Panc1 (cell line): ENCODE measurements at regions not wholly inside any gene's neighbourhood (a gene's known extent, or its start where the extent isn't known, plus 50 kb on each side); places are given as distances from the start of the nearest gene placed in this dataset.
A peak's percentile ranks its signal among the peaks of the same experiment; 100 is the strongest.

Experiments
- ATAC-seq: fragments of 200-7000 bp; cut with Tn5 transposase; 2 replicates; pipeline ENCODE4 v1.9.1; 2020; ENCODE audit warnings: mild to moderate bottlenecking, moderate library complexity
- BruUV-seq: library from RNA; stranded (reverse); fragments of 400-500 nt; replicated peaks from 2 replicates; lab custom pipeline; 2021; lab: Mats Ljungman, UMichigan
- CTCF ChIA-PET: fragments of 300-600 bp; sonication (Branson Sonifier 250); formaldehyde crosslinking; loops from one replicate; lab custom pipeline; 2022; ENCODE audit warnings: antibody characterized with exemption; lab: Charles Lee
- POLR2A ChIA-PET: fragments of 300-600 bp; sonication (Branson Sonifier 250); formaldehyde crosslinking; loops from one replicate; lab custom pipeline; 2022; ENCODE audit warnings: antibody characterized with exemption; lab: Charles Lee
- DNase-seq: peaks from one replicate; pipeline ENCODE4 v3.0.0-alpha.2; 2010; ENCODE audit warnings: low read depth, low spot score
- H3K27ac ChIP-seq: 2 replicates; pipeline ENCODE4 v1.5.1; 2011; ENCODE audit warnings: mild to moderate bottlenecking, low read length, inconsistent platforms
- H3K27me3 ChIP-seq: fragments of 200-500 bp; sonication (Bioruptor generic); 2 replicates; pipeline ENCODE4 v1.6.0; 2014; ENCODE audit warnings: low read length, inconsistent platforms; ENCODE audit not compliant: control insufficient read depth, insufficient read depth
- H3K36me3 ChIP-seq: fragments of 200-500 bp; sonication (Bioruptor generic); 2 replicates; pipeline ENCODE4 v1.5.1; 2014; ENCODE audit warnings: inconsistent platforms, mild to moderate bottlenecking, low read length, moderate library complexity; ENCODE audit not compliant: control insufficient read depth, insufficient read depth
- H3K4me1 ChIP-seq: 2 replicates; pipeline ENCODE4 v1.5.1; 2011; ENCODE audit warnings: inconsistent platforms, mild to moderate bottlenecking, low read length, moderate library complexity; ENCODE audit not compliant: control insufficient read depth, insufficient read depth
- H3K4me3 ChIP-seq, 2 experiments: 2 replicates each; pipeline ENCODE4 v1.5.1; 2011 to 2012; ENCODE audit warnings: low read depth in 2 of 2, low read length in 2 of 2, mild to moderate bottlenecking in 2 of 2, inconsistent platforms in 1 of 2, moderate library complexity in 1 of 2
- H3K9me3 ChIP-seq: fragments of 200-500 bp; sonication (Bioruptor generic); 2 replicates; pipeline ENCODE4 v1.5.1; 2014; ENCODE audit warnings: low read depth, mild to moderate bottlenecking, inconsistent platforms, low read length, moderate library complexity; ENCODE audit not compliant: control insufficient read depth, insufficient read depth
- POLR2AphosphoS5 ChIP-seq: IDR thresholded peaks from 2 replicates; pipeline ENCODE4 v1.6.1; 2012; ENCODE audit warnings: mild to moderate bottlenecking, low read depth, low read length, moderate library complexity
- SIN3A ChIP-seq: IDR thresholded peaks from 2 replicates; pipeline ENCODE4 v1.6.1; 2012; ENCODE audit warnings: low read depth, mild to moderate bottlenecking, low read length, moderate library complexity, borderline replicate concordance; ENCODE audit not compliant: insufficient read depth
- TCF7L2 ChIP-seq: IDR thresholded peaks from 2 replicates; pipeline ENCODE4 v1.6.1; 2011; ENCODE audit warnings: mild to moderate bottlenecking, low read depth, low read length, inconsistent platforms
- in situ Hi-C: cut with HindIII; loops from 2 replicates; pipeline ENCODE4 v1.10.0; 2016; ENCODE audit warnings: low sequenced_read_pairs, low pct_unique_long_range_greater_than_20kb
- intact Hi-C: fragments of 100-400 bp; cut with micrococcal nuclease; formaldehyde crosslinking; loops from one replicate; pipeline ENCODE4 v1.10.0; 2022; ENCODE audit not compliant: unreplicated experiment
- TF ChIP-seq, protein P1 (sequence below): fragments of 450-650 bp; IDR thresholded peaks from 2 replicates; pipeline ENCODE4 v1.5.1; 2017; ENCODE audit warnings: mild to moderate bottlenecking
- TF ChIP-seq, protein P2 (sequence below), 2 experiments: IDR thresholded peaks; 2 replicates each; pipeline ENCODE4 v1.6.1; 2011 to 2012; ENCODE audit warnings: low read depth in 2 of 2, control low read depth in 1 of 2, low read length in 1 of 2, mild to moderate bottlenecking in 1 of 2, moderate library complexity in 1 of 2; ENCODE audit not compliant: insufficient read depth in 1 of 2

DNA sequence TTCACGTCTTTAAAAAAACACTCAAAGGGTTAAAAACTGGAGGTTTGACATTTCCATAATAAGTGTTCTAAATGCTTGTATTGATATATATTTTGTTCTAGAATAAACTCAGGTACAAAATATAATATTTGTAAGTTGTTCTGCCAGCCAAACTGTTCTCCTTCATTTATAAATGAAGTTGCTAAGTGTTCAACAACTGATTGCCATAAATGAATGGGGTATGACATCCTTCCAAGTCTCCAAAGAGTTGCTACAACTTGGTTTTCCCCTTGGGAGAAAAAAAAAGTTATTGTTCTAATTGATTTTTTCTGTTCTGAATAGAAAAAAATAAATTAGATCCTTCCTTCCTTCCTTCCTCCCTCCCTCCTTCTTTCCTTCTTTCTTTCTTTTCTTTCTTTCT, 65.4 kb upstream of the BLID start:
- POLR2A ChIA-PET, result interaction anchor here (0.7 kb wide), 1 partner anchor 9 kb away, joined by 5 read pairs; no protein-coding TSS in a partner anchor
- CTCF ChIA-PET, result interaction anchor here (1.3 kb wide), 1 partner anchor 21 kb away, joined by 4 read pairs; no protein-coding TSS in a partner anchor
- H3K9me3 ChIP-seq, result peaks cover 11% of the 10 kb centered on the region; the same call in 1 of the 2 replicates
- peaks cover 27% of the 10 kb centered on the region for H3K4me1 ChIP-seq
- no peaks in the 10 kb centered on the region for H3K36me3 ChIP-seq
- in situ Hi-C loops (no loop called here), intact Hi-C loops (no loop called here)
- no TSS peak for BruUV-seq
- TF ChIP-seq, protein P1, sequence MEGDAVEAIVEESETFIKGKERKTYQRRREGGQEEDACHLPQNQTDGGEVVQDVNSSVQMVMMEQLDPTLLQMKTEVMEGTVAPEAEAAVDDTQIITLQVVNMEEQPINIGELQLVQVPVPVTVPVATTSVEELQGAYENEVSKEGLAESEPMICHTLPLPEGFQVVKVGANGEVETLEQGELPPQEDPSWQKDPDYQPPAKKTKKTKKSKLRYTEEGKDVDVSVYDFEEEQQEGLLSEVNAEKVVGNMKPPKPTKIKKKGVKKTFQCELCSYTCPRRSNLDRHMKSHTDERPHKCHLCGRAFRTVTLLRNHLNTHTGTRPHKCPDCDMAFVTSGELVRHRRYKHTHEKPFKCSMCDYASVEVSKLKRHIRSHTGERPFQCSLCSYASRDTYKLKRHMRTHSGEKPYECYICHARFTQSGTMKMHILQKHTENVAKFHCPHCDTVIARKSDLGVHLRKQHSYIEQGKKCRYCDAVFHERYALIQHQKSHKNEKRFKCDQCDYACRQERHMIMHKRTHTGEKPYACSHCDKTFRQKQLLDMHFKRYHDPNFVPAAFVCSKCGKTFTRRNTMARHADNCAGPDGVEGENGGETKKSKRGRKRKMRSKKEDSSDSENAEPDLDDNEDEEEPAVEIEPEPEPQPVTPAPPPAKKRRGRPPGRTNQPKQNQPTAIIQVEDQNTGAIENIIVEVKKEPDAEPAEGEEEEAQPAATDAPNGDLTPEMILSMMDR, result no peak
- TF ChIP-seq SIN3A (no peak), TCF7L2 (no peak), POLR2AphosphoS5 (no peak)
- TF ChIP-seq, protein P2, sequence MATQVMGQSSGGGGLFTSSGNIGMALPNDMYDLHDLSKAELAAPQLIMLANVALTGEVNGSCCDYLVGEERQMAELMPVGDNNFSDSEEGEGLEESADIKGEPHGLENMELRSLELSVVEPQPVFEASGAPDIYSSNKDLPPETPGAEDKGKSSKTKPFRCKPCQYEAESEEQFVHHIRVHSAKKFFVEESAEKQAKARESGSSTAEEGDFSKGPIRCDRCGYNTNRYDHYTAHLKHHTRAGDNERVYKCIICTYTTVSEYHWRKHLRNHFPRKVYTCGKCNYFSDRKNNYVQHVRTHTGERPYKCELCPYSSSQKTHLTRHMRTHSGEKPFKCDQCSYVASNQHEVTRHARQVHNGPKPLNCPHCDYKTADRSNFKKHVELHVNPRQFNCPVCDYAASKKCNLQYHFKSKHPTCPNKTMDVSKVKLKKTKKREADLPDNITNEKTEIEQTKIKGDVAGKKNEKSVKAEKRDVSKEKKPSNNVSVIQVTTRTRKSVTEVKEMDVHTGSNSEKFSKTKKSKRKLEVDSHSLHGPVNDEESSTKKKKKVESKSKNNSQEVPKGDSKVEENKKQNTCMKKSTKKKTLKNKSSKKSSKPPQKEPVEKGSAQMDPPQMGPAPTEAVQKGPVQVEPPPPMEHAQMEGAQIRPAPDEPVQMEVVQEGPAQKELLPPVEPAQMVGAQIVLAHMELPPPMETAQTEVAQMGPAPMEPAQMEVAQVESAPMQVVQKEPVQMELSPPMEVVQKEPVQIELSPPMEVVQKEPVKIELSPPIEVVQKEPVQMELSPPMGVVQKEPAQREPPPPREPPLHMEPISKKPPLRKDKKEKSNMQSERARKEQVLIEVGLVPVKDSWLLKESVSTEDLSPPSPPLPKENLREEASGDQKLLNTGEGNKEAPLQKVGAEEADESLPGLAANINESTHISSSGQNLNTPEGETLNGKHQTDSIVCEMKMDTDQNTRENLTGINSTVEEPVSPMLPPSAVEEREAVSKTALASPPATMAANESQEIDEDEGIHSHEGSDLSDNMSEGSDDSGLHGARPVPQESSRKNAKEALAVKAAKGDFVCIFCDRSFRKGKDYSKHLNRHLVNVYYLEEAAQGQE (IDR thresholded peaks at IDR 0.05; ENCODE audit: insufficient read depth in 1 of 2, low read depth in 2 of 2, low read length in 1 of 2), result no peak
- no peak for ATAC-seq
- no peak overlapping the region for H3K4me3 ChIP-seq
- H3K27me3 ChIP-seq, result no peaks in the 10 kb centered on the region
- no peak for DNase-seq
- peak overlapping the region; percentile 89 for H3K27ac ChIP-seq

GRCh38 chr11:122179961-122180834, 64.2 kb upstream of the BLID start:
- peak; percentile 95 for ATAC-seq
- CTCF ChIA-PET, result interaction anchor here (0.7 to 1.3 kb wide), 2 partner anchors 16 to 23 kb away, joined by 4 to 7 read pairs; no protein-coding TSS in a partner anchor

More at GRCh38 chr11:122179961-122180834, 64.2 kb upstream of the BLID start:
- BruUV-seq, result TSS peak; percentile 97
- H3K4me3 ChIP-seq, result peak overlapping the region; percentile 26 to 41
- in situ Hi-C loops (no loop called here), intact Hi-C loops (no loop called here)
- peak overlapping the region; percentile 89 for H3K27ac ChIP-seq
- H3K9me3 ChIP-seq, result peaks cover 2% of the 10 kb centered on the region; the same call in 1 of the 2 replicates
- no peaks in the 10 kb centered on the region for H3K36me3 ChIP-seq
- POLR2A ChIA-PET, result interaction anchor here (0.7 to 1.1 kb wide), 2 partner anchors 9 to 26 kb away, joined by 5 to 18 read pairs; no protein-coding TSS in a partner anchor
- DNase-seq, result peak; percentile 95
- peaks cover 27% of the 10 kb centered on the region for H3K4me1 ChIP-seq
- H3K27me3 ChIP-seq, result no peaks in the 10 kb centered on the region
- TF ChIP-seq SIN3A, result no peak
- TF ChIP-seq, protein P1, result no peak
- TF ChIP-seq POLR2AphosphoS5, result peak; percentile 63; the same call in 1 of the 2 replicates
- peak; percentile 37; the same call in 1 of the 2 replicates for TF ChIP-seq TCF7L2
